ENCODE measurements at regions not wholly inside any gene's neighbourhood (a gene's known extent, or its start where the extent isn't known, plus 50 kb on each side); places are given as distances from the start of the nearest gene placed in this dataset.
A peak's percentile ranks its signal among the peaks of the same experiment; 100 is the strongest.
"Not testable (repeated sequence)": the region's sequence is repeated elsewhere in the genome, so short reads cannot be mapped to it uniquely, and the experiment has no call there.

DNA sequence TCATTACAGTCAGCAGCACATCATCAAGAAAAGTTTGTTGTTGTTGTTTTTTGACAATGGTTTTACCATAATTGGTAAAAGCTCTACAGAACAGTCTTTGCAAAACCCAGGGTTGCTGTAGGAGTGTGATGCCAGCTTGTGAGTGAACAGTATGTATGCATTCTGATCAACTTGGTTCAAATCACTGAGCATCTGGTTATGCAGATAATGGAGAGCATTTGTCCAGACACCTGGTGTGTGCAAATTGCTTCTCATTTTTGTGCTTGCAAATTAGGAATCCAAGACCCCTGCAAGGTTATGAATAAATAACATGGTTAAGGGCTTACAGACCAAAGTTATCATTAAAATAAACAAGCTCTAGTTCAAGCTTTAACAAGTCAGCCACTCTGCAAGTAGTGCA is 448.7 kb upstream of the ACTBL2 start:
- no peak for DNase-seq (ENCODE audit: extremely low read depth, low read depth)

DNA sequence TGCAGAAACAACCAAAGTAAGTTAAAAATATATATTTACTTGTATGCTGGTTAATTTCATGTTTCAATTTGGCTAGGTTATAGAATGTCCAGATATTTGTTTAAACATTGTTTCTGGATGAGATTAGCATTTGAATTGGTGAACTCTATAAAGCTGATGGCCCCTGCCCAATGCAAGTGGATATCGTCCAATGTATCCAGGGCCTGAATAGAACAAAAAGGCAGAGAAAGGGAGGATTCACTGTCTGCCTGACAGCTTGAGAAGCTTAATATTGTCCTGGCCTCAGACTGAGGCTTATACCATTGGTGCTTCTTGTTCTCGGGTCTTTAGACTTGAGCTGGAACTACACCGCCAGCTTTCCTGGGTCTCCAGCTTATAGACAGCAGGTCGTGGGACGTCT is 446.7 kb upstream of the ACTBL2 start:
- DNase-seq (ENCODE audit: extremely low read depth, low read depth): no peak

DNA sequence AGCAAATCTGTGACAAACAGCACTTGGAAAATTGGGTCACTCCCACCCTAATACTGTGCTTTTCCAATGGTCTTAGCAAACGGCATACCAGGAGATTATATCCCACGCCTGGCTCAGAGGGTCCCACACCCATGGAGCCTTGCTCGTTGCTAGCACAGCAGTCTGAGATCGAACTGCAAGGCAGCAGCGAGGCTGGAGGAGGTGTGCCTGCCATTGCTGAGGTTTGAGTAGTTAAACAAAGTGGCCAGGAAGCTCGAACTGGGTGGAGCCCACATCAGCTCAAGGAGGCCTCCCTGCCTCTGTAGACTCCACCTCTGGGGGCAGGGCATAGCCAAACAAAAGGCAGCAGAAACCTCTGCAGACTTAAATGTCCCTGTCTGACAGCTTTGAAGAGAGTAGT is 440.5 kb upstream of the ACTBL2 start:
- not testable (repeated sequence) for DNase-seq (ENCODE audit: extremely low read depth, low read depth)

DNA sequence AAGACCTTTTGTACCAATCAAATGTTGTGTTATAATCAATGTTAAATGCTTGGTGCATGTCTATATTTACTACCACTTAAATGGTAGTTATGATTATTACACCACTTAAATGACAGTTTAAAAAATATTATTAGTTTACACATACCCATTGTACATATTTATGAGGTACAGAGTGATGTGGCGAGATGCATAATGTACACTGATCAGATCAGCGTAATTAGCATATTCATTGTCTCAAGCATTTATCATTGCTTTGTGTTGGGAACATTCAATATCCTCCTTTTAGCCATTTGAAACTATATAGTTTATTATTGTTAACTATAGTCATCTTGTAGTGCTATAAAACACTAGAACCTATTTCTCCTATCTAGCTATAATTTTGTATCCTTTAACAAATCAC is 434.4 kb upstream of the ACTBL2 start:
- DNase-seq (ENCODE audit: extremely low read depth, low read depth): no peak

DNA sequence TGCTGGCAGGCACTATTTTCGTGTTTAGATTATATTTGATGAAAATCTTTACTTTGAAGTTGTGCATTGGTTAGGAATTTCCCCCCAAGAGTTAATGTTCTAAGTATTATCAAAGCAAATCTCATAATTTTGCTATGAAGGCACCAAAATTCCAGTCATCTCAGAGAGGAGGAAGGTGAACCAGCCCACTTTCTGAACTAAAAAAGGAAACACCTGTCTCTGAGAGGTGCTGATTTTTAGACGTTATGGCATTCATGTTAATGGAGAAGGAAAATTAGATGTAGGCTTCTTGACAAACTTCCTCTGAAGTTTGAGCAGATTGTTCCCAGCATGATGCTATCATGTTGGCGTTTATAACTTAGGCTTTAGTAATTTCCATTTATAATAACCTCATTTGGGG is 432.9 kb upstream of the ACTBL2 start:
- DNase-seq (ENCODE audit: extremely low read depth, low read depth): no peak

DNA sequence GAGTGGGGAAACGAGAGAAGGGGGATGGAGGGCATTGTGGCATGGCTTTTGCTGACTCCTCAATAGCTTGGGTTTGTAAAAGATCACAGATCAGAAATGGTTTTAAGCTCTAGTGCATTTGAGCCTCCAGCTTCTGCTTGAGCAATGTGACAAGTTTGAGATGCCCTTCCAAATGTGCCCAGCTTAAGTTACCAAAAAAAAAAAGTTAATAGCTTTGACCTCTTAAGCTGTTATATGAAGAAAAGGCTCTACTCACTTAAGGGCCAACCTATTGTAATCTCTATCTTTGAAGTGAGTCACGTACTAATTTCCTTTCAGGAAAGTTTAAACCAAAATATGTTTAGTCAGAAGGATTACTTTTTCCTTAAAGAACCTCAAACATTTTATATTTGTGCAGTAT is 428.8 kb upstream of the ACTBL2 start:
- no peak for DNase-seq (ENCODE audit: extremely low read depth, low read depth)

DNA sequence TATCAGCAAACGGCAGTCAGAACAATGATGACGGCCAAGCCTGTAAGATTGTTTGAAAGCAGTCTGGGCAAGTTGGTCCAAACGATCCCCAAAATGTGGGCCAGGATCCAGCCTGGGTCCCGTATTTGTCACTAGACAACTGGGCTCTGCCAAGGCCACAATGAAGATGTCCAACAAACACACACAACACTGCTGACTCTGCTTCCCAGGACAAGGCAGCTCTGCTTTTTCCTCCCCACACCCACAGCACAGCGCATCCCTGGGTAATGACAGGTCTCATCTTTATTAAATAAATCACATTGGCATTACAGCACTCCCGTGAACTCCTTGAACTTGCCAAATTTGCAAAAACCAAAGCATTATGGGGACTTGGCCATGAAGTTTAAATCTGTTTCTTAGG is 424.1 kb upstream of the ACTBL2 start:
- DNase-seq (ENCODE audit: extremely low read depth, low read depth): no peak

DNA sequence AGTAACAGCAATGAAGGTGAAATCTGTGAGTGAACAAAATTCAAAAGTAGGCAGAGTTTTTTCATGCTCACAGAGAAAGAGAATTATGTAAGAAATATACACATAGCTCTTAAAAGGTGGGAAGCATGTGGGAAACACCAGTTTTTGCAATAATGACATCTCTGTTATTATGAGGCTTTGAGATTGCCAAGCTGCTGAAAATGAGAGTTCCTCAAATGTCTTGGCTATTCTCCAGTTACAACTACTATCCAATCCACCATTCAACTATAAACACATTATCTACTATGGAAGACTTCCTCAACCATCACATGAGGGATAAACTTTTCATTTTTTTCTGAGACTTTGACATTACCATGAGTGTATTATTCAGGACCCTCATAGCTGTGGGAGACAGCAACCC is 420.8 kb upstream of the ACTBL2 start:
- no peak for DNase-seq (ENCODE audit: extremely low read depth, low read depth)

DNA sequence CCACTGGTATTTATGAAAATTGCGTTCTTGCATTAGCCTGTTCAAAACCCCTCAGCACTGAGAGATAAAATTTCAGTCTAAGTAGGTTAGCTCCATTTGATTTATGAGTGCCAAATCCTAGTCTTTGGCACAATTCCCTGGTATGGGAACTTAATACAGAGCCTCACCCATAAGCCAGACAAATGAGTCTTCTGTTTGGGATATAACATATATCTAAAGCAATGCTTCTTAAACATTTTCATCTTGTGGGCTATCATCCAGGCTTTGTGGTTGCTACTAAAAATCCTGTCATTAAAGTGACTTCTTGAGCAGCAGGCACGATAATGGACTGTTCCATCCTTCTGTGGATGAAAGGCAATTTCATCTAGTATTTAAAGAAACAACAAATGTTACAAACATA is 419.5 kb upstream of the ACTBL2 start:
- no peak for DNase-seq (ENCODE audit: extremely low read depth, low read depth)

DNA sequence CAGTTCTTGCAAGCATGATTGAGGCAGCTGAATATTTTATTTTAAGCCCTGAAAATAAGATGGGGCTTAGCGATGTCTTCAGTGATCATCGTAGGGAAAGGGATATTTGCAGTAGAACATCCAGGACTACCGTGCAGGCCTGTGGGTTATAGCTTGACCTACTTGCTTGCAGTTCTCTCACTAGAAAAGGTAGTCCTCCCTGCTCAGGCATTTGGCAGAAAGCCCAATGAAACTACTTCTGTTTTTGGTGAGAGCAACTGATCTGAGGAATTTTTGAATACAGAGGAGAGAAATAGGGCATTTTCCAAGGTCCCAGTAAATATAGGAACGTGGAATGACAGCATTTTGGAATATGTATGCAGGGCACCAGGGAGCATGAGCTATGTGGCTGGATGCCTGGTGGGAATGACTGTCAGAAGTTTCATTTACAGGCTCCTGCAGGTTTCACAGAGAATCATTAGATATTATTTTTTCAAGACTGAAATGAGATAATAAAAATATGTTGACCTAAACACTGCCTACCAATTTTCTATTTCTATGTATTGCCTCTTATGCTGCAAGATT is 417.9 kb upstream of the ACTBL2 start:
- DNase-seq (ENCODE audit: extremely low read depth, low read depth): no peak

DNA sequence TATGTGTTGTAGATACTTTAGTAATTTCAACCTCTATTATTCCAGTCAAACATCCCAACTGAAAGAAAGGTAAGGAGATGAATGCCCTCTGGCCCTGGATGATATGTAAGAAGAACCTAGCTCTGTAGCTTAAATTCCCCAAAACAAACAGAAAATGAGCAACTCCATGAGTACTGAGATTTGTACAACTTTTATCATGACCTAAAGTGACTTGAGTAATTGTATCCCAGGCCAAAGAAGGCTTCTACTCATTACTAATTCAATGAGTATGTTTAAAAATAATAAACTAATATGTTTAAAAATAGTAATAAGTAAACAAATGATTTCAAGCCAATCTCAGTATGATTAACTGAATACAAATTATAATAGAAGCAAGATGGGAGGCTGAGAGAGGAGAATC is 414.0 kb upstream of the ACTBL2 start:
- no peak for DNase-seq (ENCODE audit: extremely low read depth, low read depth)

DNA sequence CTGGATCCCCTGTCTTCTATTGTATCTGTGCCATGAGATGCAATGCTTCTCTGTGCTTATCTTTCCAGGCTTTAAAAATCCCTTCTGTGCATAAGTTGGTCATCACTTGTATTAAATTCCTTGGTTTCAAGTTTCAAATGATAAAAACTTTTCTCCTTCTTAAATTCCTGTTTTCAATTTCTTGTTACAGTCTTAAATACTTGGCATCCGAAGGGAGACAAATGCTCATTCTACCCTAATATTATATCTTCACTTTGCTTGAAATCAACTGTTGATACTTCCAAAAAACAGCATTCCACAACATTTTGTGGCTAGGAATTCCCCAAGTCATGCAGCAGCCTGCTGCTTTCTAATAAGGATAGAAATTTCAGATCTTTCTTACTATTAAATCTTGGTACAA is 413.2 kb upstream of the ACTBL2 start:
- DNase-seq (ENCODE audit: extremely low read depth, low read depth): no peak

DNA sequence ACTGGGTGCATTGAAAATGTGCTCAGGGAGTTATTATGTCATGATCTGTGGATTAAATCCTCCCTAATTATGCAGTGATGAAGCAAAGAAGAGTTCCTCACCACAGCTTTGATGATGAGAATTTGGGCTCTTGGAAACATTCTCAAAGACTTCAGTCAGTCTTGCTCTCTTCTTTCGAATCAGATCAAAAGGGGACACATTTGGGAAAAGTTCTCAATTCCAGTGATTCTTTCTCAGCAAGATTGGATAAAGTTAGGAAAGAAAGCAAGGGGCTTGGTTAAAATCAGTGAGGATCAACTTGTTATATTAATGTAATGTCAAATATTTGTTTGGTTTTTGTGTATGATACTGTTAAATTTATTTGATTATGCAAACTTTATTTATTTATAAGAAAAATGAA is 411.3 kb upstream of the ACTBL2 start:
- no peak for DNase-seq (ENCODE audit: extremely low read depth, low read depth)

DNA sequence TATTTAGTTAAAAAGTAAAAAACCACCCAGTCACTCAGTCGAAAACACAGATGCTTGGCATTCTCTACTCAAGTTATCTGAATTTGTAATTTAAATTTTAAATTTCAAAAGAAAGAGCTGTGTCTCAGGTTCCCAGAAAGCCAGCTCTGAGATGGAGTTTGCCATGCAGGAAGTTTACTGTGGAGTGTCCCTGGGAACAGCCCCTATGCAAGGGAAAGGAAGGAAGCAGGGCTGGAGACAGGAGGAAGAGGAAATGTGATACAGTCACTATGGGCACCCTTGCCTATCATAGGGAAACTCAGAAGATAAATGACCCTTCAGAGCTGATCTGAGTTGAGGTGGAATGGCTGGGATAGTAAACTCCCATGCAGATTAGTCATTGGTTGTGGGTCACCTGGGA is 408.8 kb upstream of the ACTBL2 start:
- no peak for DNase-seq (ENCODE audit: extremely low read depth, low read depth)

DNA sequence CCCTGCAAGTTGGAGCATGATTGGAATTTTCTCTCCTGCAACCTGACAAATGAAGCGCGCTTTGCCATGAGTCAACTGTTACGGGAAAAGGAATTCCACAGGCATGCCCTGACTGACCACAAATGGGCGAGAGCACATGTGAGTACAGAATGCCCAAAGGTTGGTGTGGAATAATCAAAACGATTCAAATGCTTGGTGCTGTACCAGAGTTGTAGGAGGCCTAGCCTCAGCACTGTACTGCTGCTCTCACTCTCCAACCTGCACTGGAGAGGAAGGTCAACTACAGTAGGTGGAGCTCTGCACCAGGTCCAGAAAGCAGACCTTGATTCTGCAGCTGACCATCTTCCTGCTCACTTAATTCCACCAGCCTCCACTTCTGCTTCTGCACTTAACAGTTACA is 406.9 kb upstream of the ACTBL2 start:
- DNase-seq (ENCODE audit: extremely low read depth, low read depth): peak; percentile 64

DNA sequence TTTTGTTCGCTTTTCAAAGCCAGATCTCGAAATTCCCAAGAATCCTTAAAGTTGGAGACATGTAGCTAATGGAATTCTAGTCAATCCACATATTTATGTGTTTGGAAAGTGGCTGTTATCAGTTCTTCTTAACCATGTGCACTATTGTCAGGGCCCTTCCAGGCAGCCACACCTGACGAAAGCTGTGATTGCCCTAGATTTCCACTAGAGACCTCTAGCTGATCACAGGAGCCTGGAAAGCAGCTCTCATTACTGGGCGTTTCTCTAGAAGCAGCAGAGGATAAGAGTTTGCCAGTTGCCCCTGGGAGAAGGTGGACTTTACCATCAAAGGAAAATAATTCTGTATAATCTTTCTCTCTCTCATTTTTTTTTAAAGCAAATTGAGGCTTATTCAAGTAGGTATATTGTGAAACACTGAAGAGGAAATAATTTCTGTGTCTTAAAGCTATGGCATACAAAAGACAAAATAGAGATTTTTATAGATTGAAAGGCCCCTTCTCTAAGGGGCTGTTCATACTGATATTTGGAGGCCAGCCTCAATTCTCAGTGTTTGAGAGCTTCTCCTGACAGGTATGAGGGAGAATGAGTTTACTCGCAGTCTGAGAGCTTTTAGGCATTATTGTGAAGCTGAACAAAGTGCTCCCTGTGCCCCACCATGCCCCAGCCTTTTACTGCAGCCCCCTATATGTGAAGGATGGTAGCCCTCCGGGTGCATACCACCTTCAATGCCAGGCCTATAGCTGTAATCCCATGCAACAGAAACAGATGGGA is 405.4 kb upstream of the ACTBL2 start:
- peak; percentile 85 for DNase-seq (ENCODE audit: extremely low read depth, low read depth)

DNA sequence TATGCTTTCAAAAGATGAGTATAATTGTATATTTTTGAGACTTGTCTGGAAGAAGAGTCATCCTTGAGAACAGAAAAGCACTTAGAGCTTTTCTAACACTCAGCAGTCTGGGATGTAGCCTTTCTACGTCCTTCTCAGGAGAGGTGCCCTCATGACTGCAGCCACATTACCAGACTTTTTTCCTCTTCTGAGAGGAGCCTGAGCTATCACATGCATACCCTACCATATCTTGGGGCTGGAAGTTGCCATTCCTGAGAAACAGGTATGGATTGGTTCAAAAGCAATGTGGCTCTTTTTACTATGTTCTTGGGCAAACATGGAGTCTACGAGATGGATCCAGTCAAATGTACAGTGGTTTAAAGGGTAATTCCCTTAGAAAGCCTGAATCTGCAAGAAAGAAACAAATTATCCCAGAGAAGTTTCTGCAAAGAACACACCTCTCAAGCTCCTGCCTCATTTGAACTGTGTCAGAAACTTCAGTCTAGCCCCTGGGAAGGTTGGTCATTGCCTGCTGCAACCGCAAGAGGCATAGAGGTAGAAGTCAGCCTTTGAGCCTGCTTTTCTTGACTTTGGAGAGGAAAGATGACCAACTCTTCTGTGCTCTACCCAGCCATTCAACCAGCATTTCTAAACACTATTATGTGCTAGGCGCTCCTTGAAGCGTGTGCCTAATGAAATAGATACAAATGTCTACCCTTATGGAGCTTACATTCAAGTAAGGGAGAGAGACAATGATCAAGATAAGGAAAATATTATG is 401.9 kb upstream of the ACTBL2 start:
- DNase-seq (ENCODE audit: extremely low read depth, low read depth): no peak

DNA sequence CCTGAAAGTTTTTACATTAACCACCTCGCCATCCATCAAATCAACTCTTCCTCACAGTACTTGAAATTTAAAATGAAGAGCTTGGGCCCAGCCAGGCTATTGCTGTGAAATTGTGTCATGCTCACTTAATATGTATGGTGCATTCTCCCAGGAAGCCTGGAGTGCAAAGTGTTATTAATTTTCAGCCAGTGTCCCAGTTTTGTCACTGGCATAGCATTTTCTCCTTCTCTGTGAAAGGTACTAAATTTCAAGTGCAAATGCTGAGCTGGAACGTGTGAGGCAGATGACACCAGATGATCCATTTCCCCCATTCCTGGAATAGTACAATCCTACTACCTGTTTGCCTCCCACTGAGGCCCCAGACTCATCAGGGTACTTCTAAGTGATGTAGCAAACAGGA is 397.6 kb upstream of the ACTBL2 start:
- no peak for DNase-seq (ENCODE audit: extremely low read depth, low read depth)

DNA sequence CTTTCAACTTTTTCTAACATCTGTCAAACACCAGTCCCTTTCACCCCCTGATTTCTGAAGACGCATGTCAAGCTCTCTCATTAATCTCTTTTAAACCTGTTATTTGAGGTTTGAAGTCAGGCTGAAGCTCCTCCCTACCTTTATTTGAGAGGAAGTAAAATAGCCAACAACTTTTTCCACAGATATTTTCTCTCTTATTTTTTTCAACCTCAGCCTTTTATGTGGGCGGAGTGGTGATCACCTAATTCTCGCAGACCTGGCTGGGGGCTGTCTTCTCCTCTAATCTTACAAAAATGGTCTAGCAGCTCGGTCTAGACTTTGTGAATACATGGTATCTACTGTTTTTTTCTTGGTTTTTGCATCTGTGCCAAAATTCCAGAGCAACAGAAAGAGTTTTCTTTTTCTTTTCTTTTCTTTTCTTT is 395.7 kb upstream of the ACTBL2 start:
- no peak for DNase-seq (ENCODE audit: extremely low read depth, low read depth)

DNA sequence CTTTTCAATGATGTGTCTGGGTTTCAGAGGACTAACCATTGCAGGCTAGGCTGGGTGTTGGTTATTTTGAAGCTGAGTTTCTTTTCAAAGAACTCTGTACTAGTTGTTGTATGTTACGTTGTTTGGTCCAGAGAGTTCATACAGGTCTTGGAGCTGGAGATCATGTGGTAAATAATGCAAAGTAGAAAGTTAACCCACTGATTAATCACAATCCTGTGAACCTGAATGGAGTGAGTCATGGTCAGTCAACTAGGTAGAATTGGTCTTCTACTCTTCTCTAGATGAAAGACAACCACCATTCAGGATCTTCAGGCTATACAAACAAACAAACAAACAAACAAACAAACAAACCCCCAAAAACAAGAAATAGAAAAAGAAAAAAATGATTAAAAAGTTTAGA is 388.9 kb upstream of the ACTBL2 start:
- no peak for DNase-seq (ENCODE audit: extremely low read depth, low read depth)

DNA sequence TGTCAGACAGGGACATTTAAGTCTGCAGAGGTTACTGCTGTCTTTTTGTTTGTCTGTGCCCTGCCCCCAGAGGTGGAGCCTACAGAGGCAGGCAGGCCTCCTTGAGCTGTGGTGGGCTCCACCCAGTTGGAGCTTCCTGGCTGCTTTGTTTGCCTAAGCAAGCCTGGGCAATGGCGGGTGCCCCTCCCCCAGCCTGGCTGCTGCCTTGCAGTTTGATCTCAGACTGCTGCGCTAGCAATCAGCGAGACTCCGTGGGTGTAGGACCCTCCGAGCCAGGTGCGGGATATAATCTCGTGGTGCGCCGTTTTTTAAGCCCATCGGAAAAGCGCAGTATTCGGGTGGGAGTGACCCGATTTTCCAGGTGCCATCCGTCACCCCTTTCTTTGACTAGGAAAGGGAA is 387.7 kb upstream of the ACTBL2 start:
- DNase-seq (ENCODE audit: extremely low read depth, low read depth): not testable (repeated sequence)

DNA sequence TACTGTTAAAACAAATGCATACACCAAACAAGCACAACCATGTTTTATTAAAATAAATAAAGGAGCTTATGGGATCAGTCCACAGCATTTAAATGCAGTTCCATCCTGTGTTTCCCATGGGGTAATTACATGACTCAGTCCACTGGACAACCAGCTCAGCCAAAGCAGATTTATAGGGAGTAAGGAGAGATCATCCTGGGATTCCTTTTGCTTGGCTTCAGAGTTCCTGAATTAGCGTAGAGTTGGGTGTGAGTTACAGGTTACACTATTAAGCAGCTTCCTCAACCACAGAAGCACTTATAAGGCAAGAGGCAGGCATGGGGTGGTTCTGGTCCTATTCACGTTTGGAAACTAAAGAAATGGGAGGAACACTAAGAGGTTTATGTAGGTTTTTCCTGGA is 381.1 kb upstream of the ACTBL2 start:
- DNase-seq (ENCODE audit: extremely low read depth, low read depth): no peak
